ENCODE measurements at regions not wholly inside any gene's neighbourhood (a gene's known extent, or its start where the extent isn't known, plus 50 kb on each side); places are given as distances from the start of the nearest gene placed in this dataset.

- no peak for TF ChIP-seq CTCF (IDR thresholded peaks at IDR 0.05; ENCODE audit: low read length)
- TF ChIP-seq EZH2 (optimal IDR thresholded peaks at IDR 0.05; ENCODE audit: low read depth, low read length), result no peak
Measured at GRCh38 chr17:20925091-20925490, 117.7 kb downstream of the USP22 start.

Data from MM.1S (cell line).